Stimulated activated CD4-positive, alpha-beta T cell treated with anti-CD3 and anti-CD28 coated beads, Interleukin-2, amount 100 ng/mL, for 4 hours (primary cell): ENCODE measurements at regions not wholly inside any gene's neighbourhood (a gene's known extent, or its start where the extent isn't known, plus 50 kb on each side); places are given as distances from the start of the nearest gene placed in this dataset.
A peak's percentile ranks its signal among the peaks of the same experiment; 100 is the strongest.
"Not testable (repeated sequence)": the region's sequence is repeated elsewhere in the genome, so short reads cannot be mapped to it uniquely, and the experiment has no call there.

ENCODE experiments used
- DNase-seq: peaks from one replicate; pipeline ENCODE4 v3.0.0-alpha.2; 2020; ENCODE audit warnings: low read depth

GRCh38 chr9:73219985-73220626 lies 68.4 kb downstream of the ANXA1 start:
- peak; percentile 5 for DNase-seq

- DNase-seq = no peak
These were observed 71.9 kb downstream of the ANXA1 start for GRCh38 chr9:73223594-73223993.

- DNase-seq = no peak
These were observed 77.9 kb downstream of the ANXA1 start for GRCh38 chr9:73229543-73229942.

GRCh38 chr9:73230251-73230650 lies 78.6 kb downstream of the ANXA1 start:
- no peak for DNase-seq

GRCh38 chr9:73231203-73231602 lies 79.5 kb downstream of the ANXA1 start:
- DNase-seq = no peak

GRCh38 chr9:73233359-73234007 lies 81.8 kb downstream of the ANXA1 start:
- DNase-seq = no peak

GRCh38 chr9:73234008-73234360 lies 82.3 kb downstream of the ANXA1 start:
- DNase-seq = no peak

- DNase-seq = no peak
These were observed 85.5 kb downstream of the ANXA1 start for GRCh38 chr9:73237140-73237539.

GRCh38 chr9:73239570-73240265 lies 88.1 kb downstream of the ANXA1 start:
- no peak for DNase-seq

GRCh38 chr9:73243078-73243477 lies 91.4 kb downstream of the ANXA1 start:
- DNase-seq = no peak

- DNase-seq = no peak
These were observed 107.5 kb downstream of the ANXA1 start for GRCh38 chr9:73259086-73259696.

GRCh38 chr9:73260506-73260905 lies 108.8 kb downstream of the ANXA1 start:
- no peak for DNase-seq

- DNase-seq = no peak
These were observed 113.0 kb downstream of the ANXA1 start for GRCh38 chr9:73264631-73265030.

- no peak for DNase-seq
These were observed 114.2 kb downstream of the ANXA1 start for GRCh38 chr9:73265876-73266275.

GRCh38 chr9:73269430-73270101 lies 117.9 kb downstream of the ANXA1 start:
- DNase-seq = no peak

GRCh38 chr9:73270967-73271721 lies 119.5 kb downstream of the ANXA1 start:
- DNase-seq = no peak

GRCh38 chr9:73280113-73280512 lies 128.4 kb downstream of the ANXA1 start:
- DNase-seq = no peak

GRCh38 chr9:73284377-73284776 lies 132.7 kb downstream of the ANXA1 start:
- DNase-seq = no peak

GRCh38 chr9:73294336-73294735 lies 142.7 kb downstream of the ANXA1 start:
- no peak for DNase-seq

- DNase-seq = no peak
These were observed 174.3 kb downstream of the ANXA1 start for GRCh38 chr9:73325983-73326382.

GRCh38 chr9:73327149-73327548 lies 175.5 kb downstream of the ANXA1 start:
- DNase-seq = no peak

GRCh38 chr9:73337182-73337581 lies 185.5 kb downstream of the ANXA1 start:
- not testable (repeated sequence) for DNase-seq
